H1 (cell line): ENCODE measurements at regions not wholly inside any gene's neighbourhood (a gene's known extent, or its start where the extent isn't known, plus 50 kb on each side); places are given as distances from the start of the nearest gene placed in this dataset.

Experiments
- BCL11A ChIP-seq, 2 experiments: IDR thresholded peaks; one replicate each; pipeline ENCODE4 v1.6.1; 2011; ENCODE audit warnings: low read depth in 2 of 2, low read length in 2 of 2, mild to moderate bottlenecking in 2 of 2
- EP300 ChIP-seq, 2 experiments: IDR thresholded peaks; 1 replicate in 1 of 2; 2 replicates in 1 of 2; pipeline ENCODE4 v1.6.1; 2011 to 2012; ENCODE audit warnings: low read depth in 2 of 2, low read length in 2 of 2, mild to moderate bottlenecking in 2 of 2, borderline replicate concordance in 1 of 2, inconsistent platforms in 1 of 2, moderate library complexity in 1 of 2
- KDM1A ChIP-seq: fragments of 200-600, 300-600 bp; sonication (generic); IDR thresholded peaks from 2 replicates; pipeline ENCODE4 v1.7.1; 2016; ENCODE audit warnings: mild to moderate bottlenecking, low read length, borderline replicate concordance
- TF ChIP-seq, protein P1 (sequence below): fragments of 300-600 bp; sonication (generic); IDR thresholded peaks from 2 replicates; pipeline ENCODE4 v1.7.1; 2012; ENCODE audit warnings: low read length, moderate library complexity, mild to moderate bottlenecking, inconsistent platforms; ENCODE audit not compliant: insufficient replicate concordance
- TF ChIP-seq, protein P2 (sequence below): IDR thresholded peaks from 2 replicates; pipeline ENCODE4 v1.6.1; 2012; ENCODE audit warnings: inconsistent platforms
- TF ChIP-seq, protein P3 (sequence below): IDR thresholded peaks from 2 replicates; pipeline ENCODE4 v1.6.1; 2011; ENCODE audit warnings: low read depth, mild to moderate bottlenecking, low read length; ENCODE audit not compliant: insufficient read depth

DNA sequence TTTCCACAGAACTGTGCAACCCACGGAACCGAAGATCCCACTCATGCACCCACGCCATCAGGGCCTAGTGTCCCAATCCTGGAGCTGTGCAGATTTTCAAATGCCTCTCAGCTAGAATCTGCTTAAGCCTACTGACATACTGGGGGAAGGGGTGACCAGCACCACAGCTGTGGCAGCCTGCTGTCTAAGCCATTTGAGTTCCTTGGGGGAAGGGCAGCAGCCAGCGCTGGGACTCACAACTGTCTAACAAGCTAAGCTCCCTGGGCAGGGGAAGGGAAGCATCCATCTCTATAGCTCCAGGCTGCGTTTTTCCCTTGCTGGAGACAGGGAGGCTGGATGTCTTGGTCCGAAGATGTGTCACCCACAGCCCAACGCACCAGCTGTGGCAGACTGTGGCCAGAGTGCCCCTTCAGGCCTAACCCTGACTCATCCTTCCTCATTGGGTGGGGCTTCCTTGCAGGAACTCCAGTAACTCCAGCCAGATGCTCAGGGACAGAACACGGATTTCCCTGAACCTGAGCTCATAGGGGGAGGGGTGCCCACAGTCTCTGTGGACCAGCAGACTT lies 194.8 kb downstream of the CHRDL1 start (continued):
- TF ChIP-seq, protein P1, sequence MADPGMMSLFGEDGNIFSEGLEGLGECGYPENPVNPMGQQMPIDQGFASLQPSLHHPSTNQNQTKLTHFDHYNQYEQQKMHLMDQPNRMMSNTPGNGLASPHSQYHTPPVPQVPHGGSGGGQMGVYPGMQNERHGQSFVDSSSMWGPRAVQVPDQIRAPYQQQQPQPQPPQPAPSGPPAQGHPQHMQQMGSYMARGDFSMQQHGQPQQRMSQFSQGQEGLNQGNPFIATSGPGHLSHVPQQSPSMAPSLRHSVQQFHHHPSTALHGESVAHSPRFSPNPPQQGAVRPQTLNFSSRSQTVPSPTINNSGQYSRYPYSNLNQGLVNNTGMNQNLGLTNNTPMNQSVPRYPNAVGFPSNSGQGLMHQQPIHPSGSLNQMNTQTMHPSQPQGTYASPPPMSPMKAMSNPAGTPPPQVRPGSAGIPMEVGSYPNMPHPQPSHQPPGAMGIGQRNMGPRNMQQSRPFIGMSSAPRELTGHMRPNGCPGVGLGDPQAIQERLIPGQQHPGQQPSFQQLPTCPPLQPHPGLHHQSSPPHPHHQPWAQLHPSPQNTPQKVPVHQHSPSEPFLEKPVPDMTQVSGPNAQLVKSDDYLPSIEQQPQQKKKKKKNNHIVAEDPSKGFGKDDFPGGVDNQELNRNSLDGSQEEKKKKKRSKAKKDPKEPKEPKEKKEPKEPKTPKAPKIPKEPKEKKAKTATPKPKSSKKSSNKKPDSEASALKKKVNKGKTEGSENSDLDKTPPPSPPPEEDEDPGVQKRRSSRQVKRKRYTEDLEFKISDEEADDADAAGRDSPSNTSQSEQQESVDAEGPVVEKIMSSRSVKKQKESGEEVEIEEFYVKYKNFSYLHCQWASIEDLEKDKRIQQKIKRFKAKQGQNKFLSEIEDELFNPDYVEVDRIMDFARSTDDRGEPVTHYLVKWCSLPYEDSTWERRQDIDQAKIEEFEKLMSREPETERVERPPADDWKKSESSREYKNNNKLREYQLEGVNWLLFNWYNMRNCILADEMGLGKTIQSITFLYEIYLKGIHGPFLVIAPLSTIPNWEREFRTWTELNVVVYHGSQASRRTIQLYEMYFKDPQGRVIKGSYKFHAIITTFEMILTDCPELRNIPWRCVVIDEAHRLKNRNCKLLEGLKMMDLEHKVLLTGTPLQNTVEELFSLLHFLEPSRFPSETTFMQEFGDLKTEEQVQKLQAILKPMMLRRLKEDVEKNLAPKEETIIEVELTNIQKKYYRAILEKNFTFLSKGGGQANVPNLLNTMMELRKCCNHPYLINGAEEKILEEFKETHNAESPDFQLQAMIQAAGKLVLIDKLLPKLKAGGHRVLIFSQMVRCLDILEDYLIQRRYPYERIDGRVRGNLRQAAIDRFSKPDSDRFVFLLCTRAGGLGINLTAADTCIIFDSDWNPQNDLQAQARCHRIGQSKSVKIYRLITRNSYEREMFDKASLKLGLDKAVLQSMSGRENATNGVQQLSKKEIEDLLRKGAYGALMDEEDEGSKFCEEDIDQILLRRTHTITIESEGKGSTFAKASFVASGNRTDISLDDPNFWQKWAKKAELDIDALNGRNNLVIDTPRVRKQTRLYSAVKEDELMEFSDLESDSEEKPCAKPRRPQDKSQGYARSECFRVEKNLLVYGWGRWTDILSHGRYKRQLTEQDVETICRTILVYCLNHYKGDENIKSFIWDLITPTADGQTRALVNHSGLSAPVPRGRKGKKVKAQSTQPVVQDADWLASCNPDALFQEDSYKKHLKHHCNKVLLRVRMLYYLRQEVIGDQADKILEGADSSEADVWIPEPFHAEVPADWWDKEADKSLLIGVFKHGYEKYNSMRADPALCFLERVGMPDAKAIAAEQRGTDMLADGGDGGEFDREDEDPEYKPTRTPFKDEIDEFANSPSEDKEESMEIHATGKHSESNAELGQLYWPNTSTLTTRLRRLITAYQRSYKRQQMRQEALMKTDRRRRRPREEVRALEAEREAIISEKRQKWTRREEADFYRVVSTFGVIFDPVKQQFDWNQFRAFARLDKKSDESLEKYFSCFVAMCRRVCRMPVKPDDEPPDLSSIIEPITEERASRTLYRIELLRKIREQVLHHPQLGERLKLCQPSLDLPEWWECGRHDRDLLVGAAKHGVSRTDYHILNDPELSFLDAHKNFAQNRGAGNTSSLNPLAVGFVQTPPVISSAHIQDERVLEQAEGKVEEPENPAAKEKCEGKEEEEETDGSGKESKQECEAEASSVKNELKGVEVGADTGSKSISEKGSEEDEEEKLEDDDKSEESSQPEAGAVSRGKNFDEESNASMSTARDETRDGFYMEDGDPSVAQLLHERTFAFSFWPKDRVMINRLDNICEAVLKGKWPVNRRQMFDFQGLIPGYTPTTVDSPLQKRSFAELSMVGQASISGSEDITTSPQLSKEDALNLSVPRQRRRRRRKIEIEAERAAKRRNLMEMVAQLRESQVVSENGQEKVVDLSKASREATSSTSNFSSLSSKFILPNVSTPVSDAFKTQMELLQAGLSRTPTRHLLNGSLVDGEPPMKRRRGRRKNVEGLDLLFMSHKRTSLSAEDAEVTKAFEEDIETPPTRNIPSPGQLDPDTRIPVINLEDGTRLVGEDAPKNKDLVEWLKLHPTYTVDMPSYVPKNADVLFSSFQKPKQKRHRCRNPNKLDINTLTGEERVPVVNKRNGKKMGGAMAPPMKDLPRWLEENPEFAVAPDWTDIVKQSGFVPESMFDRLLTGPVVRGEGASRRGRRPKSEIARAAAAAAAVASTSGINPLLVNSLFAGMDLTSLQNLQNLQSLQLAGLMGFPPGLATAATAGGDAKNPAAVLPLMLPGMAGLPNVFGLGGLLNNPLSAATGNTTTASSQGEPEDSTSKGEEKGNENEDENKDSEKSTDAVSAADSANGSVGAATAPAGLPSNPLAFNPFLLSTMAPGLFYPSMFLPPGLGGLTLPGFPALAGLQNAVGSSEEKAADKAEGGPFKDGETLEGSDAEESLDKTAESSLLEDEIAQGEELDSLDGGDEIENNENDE = no peak
- TF ChIP-seq, protein P2, sequence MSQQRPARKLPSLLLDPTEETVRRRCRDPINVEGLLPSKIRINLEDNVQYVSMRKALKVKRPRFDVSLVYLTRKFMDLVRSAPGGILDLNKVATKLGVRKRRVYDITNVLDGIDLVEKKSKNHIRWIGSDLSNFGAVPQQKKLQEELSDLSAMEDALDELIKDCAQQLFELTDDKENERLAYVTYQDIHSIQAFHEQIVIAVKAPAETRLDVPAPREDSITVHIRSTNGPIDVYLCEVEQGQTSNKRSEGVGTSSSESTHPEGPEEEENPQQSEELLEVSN = no peak
- TF ChIP-seq BCL11A (IDR thresholded peaks at IDR 0.05; ENCODE audit: low read depth in 2 of 2, low read length in 2 of 2) (no peak), KDM1A (no peak), EP300 (IDR thresholded peaks at IDR 0.05; ENCODE audit: borderline replicate concordance in 1 of 2, low read depth in 2 of 2, low read length in 2 of 2) (no peak)
- TF ChIP-seq, protein P3, sequence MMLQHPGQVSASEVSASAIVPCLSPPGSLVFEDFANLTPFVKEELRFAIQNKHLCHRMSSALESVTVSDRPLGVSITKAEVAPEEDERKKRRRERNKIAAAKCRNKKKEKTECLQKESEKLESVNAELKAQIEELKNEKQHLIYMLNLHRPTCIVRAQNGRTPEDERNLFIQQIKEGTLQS = no peak
